SK-N-SH treated with all-trans-retinoic acid at 6 μM for 48 hours (cell line): ENCODE measurements at regions not wholly inside any gene's neighbourhood (a gene's known extent, or its start where the extent isn't known, plus 50 kb on each side); places are given as distances from the start of the nearest gene placed in this dataset.

Experiments used
- ATAC-seq: fragments of 200-7000 bp; cut with Tn5 transposase; 3 replicates; pipeline ENCODE4 v1.9.1; 2020; ENCODE audit warnings: mild to moderate bottlenecking, moderate library complexity
- ARNTL ChIP-seq: fragments of 450-650 bp; formaldehyde crosslinking; IDR thresholded peaks from 2 replicates; pipeline ENCODE4 v1.5.0; 2020; ENCODE audit warnings: low read depth, mild to moderate bottlenecking, moderate library complexity, borderline replicate concordance
- BACH2 ChIP-seq: fragments of 250-450 bp; sonication (Bioruptor Pico); IDR thresholded peaks from 2 replicates; pipeline ENCODE4 v1.9.0; 2021; ENCODE audit warnings: mild to moderate bottlenecking, borderline replicate concordance
- CREB5 ChIP-seq: fragments of 250-450 bp; sonication (Bioruptor Pico); IDR thresholded peaks from 2 replicates; pipeline ENCODE4 v1.5.1; 2020; ENCODE audit warnings: low read depth, mild to moderate bottlenecking, moderate library complexity
- CSRNP3 ChIP-seq: fragments of 250-450 bp; sonication (Bioruptor Pico); IDR thresholded peaks from 2 replicates; pipeline ENCODE4 v1.5.1; 2021; ENCODE audit warnings: mild to moderate bottlenecking, moderate library complexity
- ESRRG ChIP-seq: fragments of 250-450 bp; sonication (Bioruptor Pico); IDR thresholded peaks from 2 replicates; pipeline ENCODE4 v1.6.1; 2021; ENCODE audit warnings: mild to moderate bottlenecking
- GLIS3 ChIP-seq: fragments of 250-450 bp; sonication (Bioruptor Pico); IDR thresholded peaks from 2 replicates; pipeline ENCODE4 v1.5.0; 2020; ENCODE audit warnings: mild to moderate bottlenecking, moderate library complexity
- ISL1 ChIP-seq: fragments of 250-450 bp; sonication (Bioruptor Pico); IDR thresholded peaks from 2 replicates; pipeline ENCODE4 v2.1.2; 2022; ENCODE audit warnings: mild to moderate bottlenecking, moderate library complexity
- PATZ1 ChIP-seq: fragments of 250-450 bp; sonication (Bioruptor Pico); IDR thresholded peaks from 2 replicates; pipeline ENCODE4 v1.8.0; 2020; ENCODE audit warnings: mild to moderate bottlenecking, moderate library complexity, borderline replicate concordance
- PPARA ChIP-seq: fragments of 250-450 bp; sonication (Bioruptor Pico); IDR thresholded peaks from 2 replicates; pipeline ENCODE4 v1.5.0; 2020; ENCODE audit warnings: mild to moderate bottlenecking, borderline replicate concordance
- RARB ChIP-seq: fragments of 250-450 bp; sonication (Bioruptor Pico); IDR thresholded peaks from 2 replicates; pipeline ENCODE4 v1.8.0; 2021; ENCODE audit warnings: mild to moderate bottlenecking, moderate library complexity
- SNAI2 ChIP-seq: fragments of 250-450 bp; sonication (Bioruptor Pico); IDR thresholded peaks from 2 replicates; pipeline ENCODE4 v1.5.0; 2020; ENCODE audit warnings: mild to moderate bottlenecking, moderate library complexity
- TCF4 ChIP-seq: fragments of 250-450 bp; sonication (Bioruptor Pico); IDR thresholded peaks from 2 replicates; pipeline ENCODE4 v1.8.0; 2021; ENCODE audit warnings: mild to moderate bottlenecking, moderate library complexity, borderline replicate concordance
- TOX ChIP-seq: fragments of 250-450 bp; sonication (Bioruptor Pico); IDR thresholded peaks from 2 replicates; pipeline ENCODE4 v1.8.0; 2021; ENCODE audit warnings: mild to moderate bottlenecking, moderate library complexity, borderline replicate concordance
- ZFP3 ChIP-seq: fragments of 250-450 bp; sonication (Bioruptor Pico); IDR thresholded peaks from 2 replicates; pipeline ENCODE4 v1.5.0; 2020; ENCODE audit warnings: mild to moderate bottlenecking, moderate library complexity
- ZFP30 ChIP-seq: fragments of 450-650 bp; formaldehyde crosslinking; IDR thresholded peaks from 2 replicates; pipeline ENCODE4 v1.5.0; 2022; ENCODE audit warnings: mild to moderate bottlenecking, moderate library complexity
- ZNF565 ChIP-seq: fragments of 450-650 bp; formaldehyde crosslinking; conservative IDR thresholded peaks from 2 replicates; pipeline ENCODE4 v1.5.0; 2020; ENCODE audit warnings: low read depth, mild to moderate bottlenecking, moderate library complexity
- ZNF70 ChIP-seq: fragments of 450-650 bp; formaldehyde crosslinking; IDR thresholded peaks from 2 replicates; pipeline ENCODE4 v1.5.0; 2020; ENCODE audit warnings: mild to moderate bottlenecking, moderate library complexity
- ZNF8 ChIP-seq: fragments of 450-650 bp; formaldehyde crosslinking; IDR thresholded peaks from 2 replicates; pipeline ENCODE4 v1.5.0; 2020; ENCODE audit warnings: mild to moderate bottlenecking, moderate library complexity
- TF ChIP-seq, protein P1 (sequence below): fragments of 250-450 bp; sonication (Bioruptor Pico); IDR thresholded peaks from 2 replicates; pipeline ENCODE4 v1.8.0; 2021; ENCODE audit warnings: low read depth, mild to moderate bottlenecking, moderate library complexity, borderline replicate concordance
- TF ChIP-seq, protein P2 (sequence below): fragments of 250-450 bp; sonication (Bioruptor Pico); IDR thresholded peaks from 2 replicates; pipeline ENCODE4 v1.5.0; 2020; ENCODE audit warnings: mild to moderate bottlenecking, moderate library complexity

DNA sequence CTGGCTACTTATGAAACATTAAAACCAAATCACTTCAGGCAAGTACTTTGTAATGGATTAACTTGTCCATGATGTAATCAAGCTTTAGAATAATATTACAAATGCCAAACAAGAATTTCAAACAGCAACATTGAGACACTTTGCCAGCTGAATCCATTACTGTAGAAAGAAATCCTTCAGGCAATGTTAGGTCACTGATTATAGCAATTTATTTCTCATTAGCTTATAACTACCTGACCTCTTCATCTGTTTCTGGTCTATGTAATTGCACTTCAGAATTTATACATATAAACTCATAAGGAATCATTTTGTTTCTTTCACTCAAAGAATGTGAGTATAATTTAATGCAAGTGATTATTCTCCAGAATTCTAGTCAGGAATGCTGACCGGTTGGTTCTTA, 692.6 kb upstream of the TMEFF2 start:
- TF ChIP-seq PPARA (CRISPR knock-in tag) (no peak), TOX (CRISPR knock-in tag) (no peak), RARB (CRISPR knock-in tag) (no peak), ZNF565 (no peak), ZNF70 (no peak), ZFP3 (CRISPR knock-in tag) (no peak), ZNF8 (no peak), TCF4 (CRISPR knock-in tag) (peak; percentile 70), ISL1 (CRISPR knock-in tag) (peak; percentile 78), CREB5 (CRISPR knock-in tag) (0 out of 2 replicates have a peak, but pooled peaks have one; percentile 33)
- TF ChIP-seq, protein P1, sequence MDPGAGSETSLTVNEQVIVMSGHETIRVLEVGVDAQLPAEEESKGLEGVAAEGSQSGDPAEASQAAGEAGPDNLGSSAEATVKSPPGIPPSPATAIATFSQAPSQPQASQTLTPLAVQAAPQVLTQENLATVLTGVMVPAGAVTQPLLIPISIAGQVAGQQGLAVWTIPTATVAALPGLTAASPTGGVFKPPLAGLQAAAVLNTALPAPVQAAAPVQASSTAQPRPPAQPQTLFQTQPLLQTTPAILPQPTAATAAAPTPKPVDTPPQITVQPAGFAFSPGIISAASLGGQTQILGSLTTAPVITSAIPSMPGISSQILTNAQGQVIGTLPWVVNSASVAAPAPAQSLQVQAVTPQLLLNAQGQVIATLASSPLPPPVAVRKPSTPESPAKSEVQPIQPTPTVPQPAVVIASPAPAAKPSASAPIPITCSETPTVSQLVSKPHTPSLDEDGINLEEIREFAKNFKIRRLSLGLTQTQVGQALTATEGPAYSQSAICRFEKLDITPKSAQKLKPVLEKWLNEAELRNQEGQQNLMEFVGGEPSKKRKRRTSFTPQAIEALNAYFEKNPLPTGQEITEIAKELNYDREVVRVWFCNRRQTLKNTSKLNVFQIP: no peak; the same call in 1 of the 2 replicates
- TF ChIP-seq, protein P2, sequence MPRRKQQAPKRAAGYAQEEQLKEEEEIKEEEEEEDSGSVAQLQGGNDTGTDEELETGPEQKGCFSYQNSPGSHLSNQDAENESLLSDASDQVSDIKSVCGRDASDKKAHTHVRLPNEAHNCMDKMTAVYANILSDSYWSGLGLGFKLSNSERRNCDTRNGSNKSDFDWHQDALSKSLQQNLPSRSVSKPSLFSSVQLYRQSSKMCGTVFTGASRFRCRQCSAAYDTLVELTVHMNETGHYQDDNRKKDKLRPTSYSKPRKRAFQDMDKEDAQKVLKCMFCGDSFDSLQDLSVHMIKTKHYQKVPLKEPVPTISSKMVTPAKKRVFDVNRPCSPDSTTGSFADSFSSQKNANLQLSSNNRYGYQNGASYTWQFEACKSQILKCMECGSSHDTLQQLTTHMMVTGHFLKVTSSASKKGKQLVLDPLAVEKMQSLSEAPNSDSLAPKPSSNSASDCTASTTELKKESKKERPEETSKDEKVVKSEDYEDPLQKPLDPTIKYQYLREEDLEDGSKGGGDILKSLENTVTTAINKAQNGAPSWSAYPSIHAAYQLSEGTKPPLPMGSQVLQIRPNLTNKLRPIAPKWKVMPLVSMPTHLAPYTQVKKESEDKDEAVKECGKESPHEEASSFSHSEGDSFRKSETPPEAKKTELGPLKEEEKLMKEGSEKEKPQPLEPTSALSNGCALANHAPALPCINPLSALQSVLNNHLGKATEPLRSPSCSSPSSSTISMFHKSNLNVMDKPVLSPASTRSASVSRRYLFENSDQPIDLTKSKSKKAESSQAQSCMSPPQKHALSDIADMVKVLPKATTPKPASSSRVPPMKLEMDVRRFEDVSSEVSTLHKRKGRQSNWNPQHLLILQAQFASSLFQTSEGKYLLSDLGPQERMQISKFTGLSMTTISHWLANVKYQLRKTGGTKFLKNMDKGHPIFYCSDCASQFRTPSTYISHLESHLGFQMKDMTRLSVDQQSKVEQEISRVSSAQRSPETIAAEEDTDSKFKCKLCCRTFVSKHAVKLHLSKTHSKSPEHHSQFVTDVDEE (CRISPR knock-in tag): peak; percentile 52; the same call in 1 of the 2 replicates
- ATAC-seq: no peak

GRCh38 chr2:192886636-192887035, 691.9 kb upstream of the TMEFF2 start:
- TF ChIP-seq ZNF70: no peak
- TF ChIP-seq TCF4 (CRISPR knock-in tag): no peak
- TF ChIP-seq CREB5 (CRISPR knock-in tag): no peak
- no peak for TF ChIP-seq CSRNP3 (CRISPR knock-in tag)
- no peak for TF ChIP-seq SNAI2 (CRISPR knock-in tag)
- ATAC-seq: no peak

DNA sequence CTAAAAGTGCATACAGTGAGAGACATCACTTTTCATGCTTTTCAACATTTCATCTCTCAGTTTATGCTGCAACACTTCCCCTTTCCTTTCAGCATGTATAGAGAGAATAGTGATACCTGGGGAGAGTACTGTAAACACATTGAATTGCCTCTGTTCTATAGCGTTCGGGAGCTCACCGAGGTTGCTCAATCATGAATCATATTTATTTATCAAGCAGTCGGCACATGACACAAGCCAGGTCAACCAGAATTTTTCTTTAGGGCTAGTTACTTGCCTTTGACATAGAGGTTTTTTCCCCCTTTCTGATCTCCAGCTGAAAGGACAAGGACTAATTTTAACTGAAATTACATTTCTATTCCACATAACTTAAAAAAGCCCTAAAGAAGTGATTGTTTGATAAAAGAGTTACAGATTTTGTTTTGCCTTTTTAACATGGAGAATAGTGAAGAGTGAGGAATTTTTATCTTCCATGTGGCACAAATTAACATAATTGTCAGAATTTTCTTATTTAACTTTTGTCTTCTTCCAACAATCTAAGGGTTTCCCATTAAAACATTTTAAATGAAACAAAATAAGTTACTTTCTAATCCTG, 690.9 kb upstream of the TMEFF2 start:
- TF ChIP-seq BACH2 (no peak), PATZ1 (CRISPR knock-in tag) (no peak), GLIS3 (CRISPR knock-in tag) (no peak), ZNF565 (no peak), RARB (CRISPR knock-in tag) (no peak), ZFP3 (CRISPR knock-in tag) (no peak), ARNTL (no peak), TCF4 (CRISPR knock-in tag) (no peak), ZNF8 (no peak), ISL1 (CRISPR knock-in tag) (no peak), ESRRG (CRISPR knock-in tag) (no peak), CREB5 (CRISPR knock-in tag) (no peak), ZFP30 (CRISPR knock-in tag) (no peak)
- no peak for ATAC-seq
